ENCODE measurements at regions not wholly inside any gene's neighbourhood (a gene's known extent, or its start where the extent isn't known, plus 50 kb on each side); places are given as distances from the start of the nearest gene placed in this dataset.

- Histone ChIP-seq H3K9me3 (ENCODE audit: insufficient read depth, low read depth) (no peaks in the 10 kb centered on the region; the same call in 1 of the 2 replicates), H3K4me1 (replicated peaks; ENCODE audit: insufficient read depth) (no peaks in the 10 kb centered on the region), H3K27ac (no peak overlapping the region), H3K4me3 (no peak overlapping the region), H3K36me3 (ENCODE audit: low read depth) (no peaks in the 10 kb centered on the region), H4K20me1 (ENCODE audit: insufficient read depth) (no peaks in the 10 kb centered on the region), H3K4me2 (no peak overlapping the region), H2AFZ (no peak overlapping the region), H3K79me2 (ENCODE audit: low read depth) (no peaks in the 10 kb centered on the region), H3K27me3 (ENCODE audit: insufficient read depth, low read depth) (no peaks in the 10 kb centered on the region), H3K9me2 (ENCODE audit: insufficient read depth) (no peaks in the 10 kb centered on the region), H3F3A (ENCODE audit: insufficient read depth, low read depth) (no peaks in the 10 kb centered on the region)
- DNase-seq = no peak
- POLR2A ChIA-PET (ENCODE audit: unreplicated experiment) = no interaction called here
- CTCF ChIA-PET = no interaction called here
- intact Hi-C loops (cut with micrococcal nuclease; ENCODE audit: unreplicated experiment) = no loop called here
- TF ChIP-seq EZH2 (IDR thresholded peaks at IDR 0.05; ENCODE audit: low read depth) (no peak), CTCF (conservative IDR thresholded peaks at IDR 0.05) (no peak)
- BruUV-seq (replicated peaks) = no TSS peak
Observed at GRCh38 chr13:61358599-61358998, 57.0 kb downstream of the PCDH20 start.

- no peaks in the 10 kb centered on the region for H3K4me1 ChIP-seq (replicated peaks; ENCODE audit: insufficient read depth)
- H3K9me3 ChIP-seq (ENCODE audit: insufficient read depth, low read depth) = no peaks in the 10 kb centered on the region
- BruUV-seq (replicated peaks) = no TSS peak
- no peaks in the 10 kb centered on the region for H3F3A ChIP-seq (ENCODE audit: insufficient read depth, low read depth)
- CTCF ChIA-PET = no interaction called here
- no peaks in the 10 kb centered on the region for H3K36me3 ChIP-seq (ENCODE audit: low read depth)
- TF ChIP-seq EZH2 (IDR thresholded peaks at IDR 0.05; ENCODE audit: low read depth) = no peak
- H3K27ac ChIP-seq = no peak overlapping the region
- no peak overlapping the region for H2AFZ ChIP-seq
- H4K20me1 ChIP-seq (ENCODE audit: insufficient read depth) = no peaks in the 10 kb centered on the region
- H3K4me3 ChIP-seq = no peak overlapping the region
- H3K4me2 ChIP-seq = no peak overlapping the region
- POLR2A ChIA-PET (ENCODE audit: unreplicated experiment) = no interaction called here
- no peaks in the 10 kb centered on the region for H3K27me3 ChIP-seq (ENCODE audit: insufficient read depth, low read depth)
- no peak for DNase-seq
- H3K79me2 ChIP-seq (ENCODE audit: low read depth) = no peaks in the 10 kb centered on the region
- intact Hi-C loops (cut with micrococcal nuclease; ENCODE audit: unreplicated experiment) = no loop called here
- H3K9me2 ChIP-seq (ENCODE audit: insufficient read depth) = no peaks in the 10 kb centered on the region
Observed at GRCh38 chr13:61350341-61350740, 65.3 kb downstream of the PCDH20 start.

GRCh38 chr13:61339054-61339621 is 76.5 kb downstream of the PCDH20 start:
- BruUV-seq (replicated peaks) = no TSS peak
- Histone ChIP-seq H4K20me1 (ENCODE audit: insufficient read depth) (no peaks in the 10 kb centered on the region), H3K4me2 (peak overlapping the region; percentile 44; the same call in 1 of the 2 replicates), H3K36me3 (ENCODE audit: low read depth) (no peaks in the 10 kb centered on the region), H3K4me3 (peak overlapping the region; percentile 43; the same call in 1 of the 2 replicates), H3K9me2 (ENCODE audit: insufficient read depth) (no peaks in the 10 kb centered on the region), H3K4me1 (replicated peaks; ENCODE audit: insufficient read depth) (no peaks in the 10 kb centered on the region), H3K9me3 (ENCODE audit: insufficient read depth, low read depth) (no peaks in the 10 kb centered on the region), H3K27ac (no peak overlapping the region), H3K27me3 (ENCODE audit: insufficient read depth, low read depth) (no peaks in the 10 kb centered on the region), H2AFZ (peak overlapping the region; percentile 39; the same call in 1 of the 2 replicates), H3K79me2 (ENCODE audit: low read depth) (no peaks in the 10 kb centered on the region), H3F3A (ENCODE audit: insufficient read depth, low read depth) (no peaks in the 10 kb centered on the region)
- DNase-seq = no peak
- ChIA-PET CTCF (interaction anchor here (0.5 kb wide), 1 partner anchor 88 kb away, joined by 4 read pairs; no protein-coding TSS in a partner anchor), POLR2A (ENCODE audit: unreplicated experiment) (no interaction called here)
- intact Hi-C loops (cut with micrococcal nuclease; ENCODE audit: unreplicated experiment) = no loop called here
- no peak for TF ChIP-seq EZH2 (IDR thresholded peaks at IDR 0.05; ENCODE audit: low read depth)
- no peak for TF ChIP-seq CTCF (conservative IDR thresholded peaks at IDR 0.05)

GRCh38 chr13:61316647-61317046 is 99.0 kb downstream of the PCDH20 start:
- Histone ChIP-seq H3F3A (ENCODE audit: insufficient read depth, low read depth) (no peaks in the 10 kb centered on the region), H3K79me2 (ENCODE audit: low read depth) (no peaks in the 10 kb centered on the region), H3K27me3 (ENCODE audit: insufficient read depth, low read depth) (no peaks in the 10 kb centered on the region), H2AFZ (no peak overlapping the region), H3K9me2 (ENCODE audit: insufficient read depth) (no peaks in the 10 kb centered on the region), H3K4me1 (replicated peaks; ENCODE audit: insufficient read depth) (no peaks in the 10 kb centered on the region), H3K36me3 (ENCODE audit: low read depth) (no peaks in the 10 kb centered on the region), H3K4me2 (no peak overlapping the region), H3K4me3 (no peak overlapping the region), H4K20me1 (ENCODE audit: insufficient read depth) (no peaks in the 10 kb centered on the region), H3K27ac (no peak overlapping the region), H3K9me3 (ENCODE audit: insufficient read depth, low read depth) (no peaks in the 10 kb centered on the region)
- no peak for DNase-seq
- TF ChIP-seq EZH2 (IDR thresholded peaks at IDR 0.05; ENCODE audit: low read depth) = no peak
- POLR2A ChIA-PET (ENCODE audit: unreplicated experiment) = no interaction called here
- intact Hi-C loops (cut with micrococcal nuclease; ENCODE audit: unreplicated experiment) = no loop called here
- BruUV-seq (replicated peaks) = no TSS peak
- CTCF ChIA-PET = no interaction called here
